OCI-LY1 (cell line): ENCODE measurements at regions not wholly inside any gene's neighbourhood (a gene's known extent, or its start where the extent isn't known, plus 50 kb on each side); places are given as distances from the start of the nearest gene placed in this dataset.

Source experiments
- H2AFZ ChIP-seq: fragments of 200-600 bp; sonication (generic), shearing (Covaris generic); 2 replicates; pipeline ENCODE4 v1.6.0; 2014; ENCODE audit warnings: antibody characterized with exemption, mild to moderate bottlenecking, low read length
- H3F3A ChIP-seq: fragments of 200-600 bp; sonication (generic), shearing (Covaris generic); 2 replicates; pipeline ENCODE4 v1.6.0; 2014; ENCODE audit warnings: mild to moderate bottlenecking, antibody characterized with exemption, low read length, moderate library complexity; ENCODE audit not compliant: insufficient read depth
- H3K27ac ChIP-seq: fragments of 200-600 bp; sonication (generic); 2 replicates; pipeline ENCODE4 v1.5.1; 2014; ENCODE audit warnings: low read length, mixed run types, mild to moderate bottlenecking, low read depth; ENCODE audit not compliant: poor library complexity, severe bottlenecking
- H3K27me3 ChIP-seq: fragments of 200-600 bp; sonication (generic); 2 replicates; pipeline ENCODE4 v1.6.0; 2014; ENCODE audit warnings: antibody characterized with exemption, mild to moderate bottlenecking, low read length, moderate library complexity; ENCODE audit not compliant: insufficient read depth
- H3K36me3 ChIP-seq: fragments of 200-600 bp; sonication (generic); 2 replicates; pipeline ENCODE4 v1.6.1; 2014; ENCODE audit warnings: mild to moderate bottlenecking, antibody characterized with exemption, low read length, moderate library complexity, mixed read lengths; ENCODE audit not compliant: insufficient read depth
- H3K4me1 ChIP-seq: fragments of 200-600 bp; sonication (generic); 2 replicates; pipeline ENCODE4 v1.5.1; 2014; ENCODE audit warnings: mild to moderate bottlenecking, low read length, moderate library complexity; ENCODE audit not compliant: insufficient read depth, severe bottlenecking
- H3K4me2 ChIP-seq: fragments of 200-600 bp; sonication (generic), shearing (Covaris generic); 2 replicates; pipeline ENCODE4 v1.6.1; 2014; ENCODE audit warnings: low read length
- H3K4me3 ChIP-seq: fragments of 200-600 bp; sonication (generic); 2 replicates; pipeline ENCODE4 v1.5.1; 2014; ENCODE audit warnings: low read length, low read depth, mild to moderate bottlenecking, mixed read lengths; ENCODE audit not compliant: poor library complexity, severe bottlenecking
- H3K79me2 ChIP-seq: fragments of 200-600 bp; shearing (Covaris generic); 2 replicates; pipeline ENCODE4 v1.6.1; 2016; ENCODE audit warnings: mixed run types, low read length, mixed read lengths; ENCODE audit not compliant: insufficient read depth
- H3K9ac ChIP-seq: fragments of 200-600 bp; sonication (generic), shearing (Covaris generic); 2 replicates; pipeline ENCODE4 v1.6.1; 2014; ENCODE audit warnings: mild to moderate bottlenecking, low read length, mixed read lengths
- H3K9me2 ChIP-seq: fragments of 200-600 bp; sonication (generic), shearing (Covaris generic); 2 replicates; pipeline ENCODE4 v1.6.1; 2014; ENCODE audit warnings: low read depth, mild to moderate bottlenecking, low read length, mixed read lengths
- H3K9me3 ChIP-seq: fragments of 200-600 bp; shearing (Covaris generic); 2 replicates; pipeline ENCODE4 v1.6.1; 2014; ENCODE audit warnings: low read length, mixed read lengths
- H4K20me1 ChIP-seq: fragments of 200-600 bp; sonication (generic), shearing (Covaris generic); 2 replicates; pipeline ENCODE4 v1.6.0; 2016; ENCODE audit warnings: mild to moderate bottlenecking, low read length; ENCODE audit not compliant: insufficient read depth
- EZH2 ChIP-seq: fragments of 200-600 bp; sonication (generic), shearing (Covaris generic); IDR thresholded peaks from 2 replicates; pipeline ENCODE4 v1.8.0; 2017; ENCODE audit warnings: borderline replicate concordance, mixed run types, mild to moderate bottlenecking, antibody characterized with exemption, low read length, moderate library complexity, mixed read lengths
- TF ChIP-seq, protein P1 (sequence below): fragments of 200-600 bp; sonication (generic), shearing (Covaris generic); IDR thresholded peaks from 2 replicates; pipeline ENCODE4 v1.5.1; 2017; ENCODE audit warnings: mild to moderate bottlenecking, antibody characterized with exemption, low read length, moderate library complexity, mixed read lengths

GRCh38 chr9:33645706-33646105 is 121.7 kb downstream of the ANKRD18B start:
- Histone ChIP-seq H3K4me1 (no peaks in the 10 kb centered on the region), H3K9ac (no peak overlapping the region), H3K27ac (no peak overlapping the region), H3K79me2 (no peaks in the 10 kb centered on the region), H3K27me3 (no peaks in the 10 kb centered on the region), H3K4me2 (no peak overlapping the region), H3K36me3 (no peaks in the 10 kb centered on the region), H3K4me3 (no peak overlapping the region), H3F3A (no peaks in the 10 kb centered on the region), H3K9me2 (no peaks in the 10 kb centered on the region), H2AFZ (no peak overlapping the region), H3K9me3 (no peaks in the 10 kb centered on the region), H4K20me1 (no peaks in the 10 kb centered on the region)
- TF ChIP-seq EZH2 = no peak
- TF ChIP-seq, protein P1, sequence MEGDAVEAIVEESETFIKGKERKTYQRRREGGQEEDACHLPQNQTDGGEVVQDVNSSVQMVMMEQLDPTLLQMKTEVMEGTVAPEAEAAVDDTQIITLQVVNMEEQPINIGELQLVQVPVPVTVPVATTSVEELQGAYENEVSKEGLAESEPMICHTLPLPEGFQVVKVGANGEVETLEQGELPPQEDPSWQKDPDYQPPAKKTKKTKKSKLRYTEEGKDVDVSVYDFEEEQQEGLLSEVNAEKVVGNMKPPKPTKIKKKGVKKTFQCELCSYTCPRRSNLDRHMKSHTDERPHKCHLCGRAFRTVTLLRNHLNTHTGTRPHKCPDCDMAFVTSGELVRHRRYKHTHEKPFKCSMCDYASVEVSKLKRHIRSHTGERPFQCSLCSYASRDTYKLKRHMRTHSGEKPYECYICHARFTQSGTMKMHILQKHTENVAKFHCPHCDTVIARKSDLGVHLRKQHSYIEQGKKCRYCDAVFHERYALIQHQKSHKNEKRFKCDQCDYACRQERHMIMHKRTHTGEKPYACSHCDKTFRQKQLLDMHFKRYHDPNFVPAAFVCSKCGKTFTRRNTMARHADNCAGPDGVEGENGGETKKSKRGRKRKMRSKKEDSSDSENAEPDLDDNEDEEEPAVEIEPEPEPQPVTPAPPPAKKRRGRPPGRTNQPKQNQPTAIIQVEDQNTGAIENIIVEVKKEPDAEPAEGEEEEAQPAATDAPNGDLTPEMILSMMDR = no peak

DNA sequence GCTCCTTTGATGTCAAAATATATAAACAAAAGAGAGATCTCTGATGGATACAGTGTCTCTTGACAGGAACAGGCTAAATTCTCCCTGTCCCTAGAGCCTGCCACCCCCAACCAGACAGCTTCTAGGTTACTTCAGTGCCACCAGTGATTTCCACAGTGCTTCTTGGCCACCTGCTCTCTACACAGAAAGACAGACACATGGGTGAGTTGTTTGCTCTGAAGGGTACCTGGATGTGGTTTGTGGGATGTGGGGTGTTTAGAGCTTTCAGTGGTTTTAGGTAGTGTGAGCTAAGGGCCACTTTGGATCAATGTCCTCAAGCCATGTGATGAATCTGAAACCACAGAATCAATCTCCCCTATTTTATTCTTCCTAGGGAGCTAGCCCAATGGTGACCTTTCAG is 125.4 kb downstream of the ANKRD18B start:
- Histone ChIP-seq H3K27ac (no peak overlapping the region), H3F3A (no peaks in the 10 kb centered on the region), H2AFZ (no peak overlapping the region), H4K20me1 (no peaks in the 10 kb centered on the region), H3K79me2 (no peaks in the 10 kb centered on the region), H3K4me2 (no peak overlapping the region), H3K4me1 (no peaks in the 10 kb centered on the region), H3K4me3 (no peak overlapping the region), H3K9me2 (no peaks in the 10 kb centered on the region), H3K9me3 (no peaks in the 10 kb centered on the region), H3K9ac (no peak overlapping the region), H3K27me3 (no peaks in the 10 kb centered on the region), H3K36me3 (no peaks in the 10 kb centered on the region)
- TF ChIP-seq, protein P1 = no peak
- no peak for TF ChIP-seq EZH2

DNA sequence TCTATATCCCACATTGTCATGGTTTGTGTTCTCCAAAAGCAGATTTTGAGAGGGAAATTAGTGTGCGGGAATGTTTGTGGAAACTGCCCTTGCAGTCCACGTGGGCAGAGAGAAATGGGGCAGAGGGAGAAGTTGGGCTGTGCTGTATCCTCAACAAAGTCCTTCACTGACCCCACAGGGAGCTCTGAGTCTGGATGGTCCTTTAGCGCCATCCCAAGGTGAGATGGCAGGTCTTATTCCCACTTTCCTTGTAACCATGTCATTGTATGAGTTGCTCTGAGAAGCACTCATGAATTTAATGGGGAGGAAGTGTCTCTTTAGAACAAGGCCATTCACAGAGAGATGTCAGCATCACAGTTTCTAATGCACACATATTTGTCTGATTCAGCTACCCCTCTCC is 127.1 kb downstream of the ANKRD18B start:
- no peak overlapping the region for H3K27ac ChIP-seq
- H4K20me1 ChIP-seq = no peaks in the 10 kb centered on the region
- no peak overlapping the region for H3K4me3 ChIP-seq
- H3K9ac ChIP-seq = no peak overlapping the region
- H3F3A ChIP-seq = no peaks in the 10 kb centered on the region
- no peaks in the 10 kb centered on the region for H3K36me3 ChIP-seq
- no peak overlapping the region for H2AFZ ChIP-seq
- H3K9me2 ChIP-seq = no peaks in the 10 kb centered on the region
- no peaks in the 10 kb centered on the region for H3K9me3 ChIP-seq
- no peaks in the 10 kb centered on the region for H3K79me2 ChIP-seq
- TF ChIP-seq, protein P1 = no peak
- TF ChIP-seq EZH2 = no peak
- H3K4me1 ChIP-seq = no peaks in the 10 kb centered on the region
- no peak overlapping the region for H3K4me2 ChIP-seq
- H3K27me3 ChIP-seq = no peaks in the 10 kb centered on the region
